SW480 (cell line): ENCODE measurements at regions not wholly inside any gene's neighbourhood (a gene's known extent, or its start where the extent isn't known, plus 50 kb on each side); places are given as distances from the start of the nearest gene placed in this dataset.

Experiments used
- DNase-seq: peaks from one replicate; pipeline ENCODE4 v3.0.0-alpha.2; 2016; ENCODE audit warnings: low spot score

DNA sequence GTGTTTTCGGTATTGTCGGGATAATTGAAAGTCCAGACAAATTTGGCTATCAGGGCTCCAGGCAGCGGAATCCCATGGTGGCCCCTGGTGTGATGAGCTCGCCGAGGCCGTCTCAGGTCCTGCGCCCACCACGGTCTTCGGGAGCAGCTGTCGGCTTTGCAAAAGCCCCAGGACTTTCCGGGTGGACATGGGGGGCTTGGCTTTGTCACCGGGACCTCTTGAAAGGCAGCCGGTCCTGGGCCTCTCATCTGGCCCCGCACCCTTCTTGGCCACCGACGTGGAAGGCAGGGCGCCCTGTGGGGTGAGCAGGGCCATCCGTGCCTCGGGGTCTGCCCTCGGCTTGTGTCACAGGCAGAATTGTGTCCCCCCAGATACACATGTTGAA, 87.1 kb upstream of the ACTRT2 start:
- DNase-seq, result no peak

DNA sequence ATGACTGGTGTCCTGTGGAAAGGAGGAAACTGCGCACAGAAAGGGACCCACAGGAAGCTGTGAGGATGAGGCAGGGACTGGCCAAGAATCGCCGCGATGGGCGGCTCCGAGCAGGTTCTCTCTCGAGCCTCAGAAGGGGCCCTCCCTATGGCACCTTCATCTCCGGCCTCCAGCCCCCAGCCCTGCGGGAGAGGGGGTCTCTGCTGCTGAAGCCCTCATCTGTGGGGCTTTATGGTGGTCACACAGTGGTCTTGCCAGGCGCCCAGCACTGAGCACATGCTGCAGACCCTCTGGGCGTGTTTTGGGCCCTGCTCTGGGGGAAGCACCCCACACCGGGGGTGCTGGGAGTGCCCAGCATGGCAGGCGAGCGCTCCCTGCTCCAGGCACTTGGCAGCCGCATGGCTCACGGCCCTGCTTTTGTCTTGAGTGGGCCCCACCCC, 86.6 kb upstream of the ACTRT2 start:
- DNase-seq, result no peak

DNA sequence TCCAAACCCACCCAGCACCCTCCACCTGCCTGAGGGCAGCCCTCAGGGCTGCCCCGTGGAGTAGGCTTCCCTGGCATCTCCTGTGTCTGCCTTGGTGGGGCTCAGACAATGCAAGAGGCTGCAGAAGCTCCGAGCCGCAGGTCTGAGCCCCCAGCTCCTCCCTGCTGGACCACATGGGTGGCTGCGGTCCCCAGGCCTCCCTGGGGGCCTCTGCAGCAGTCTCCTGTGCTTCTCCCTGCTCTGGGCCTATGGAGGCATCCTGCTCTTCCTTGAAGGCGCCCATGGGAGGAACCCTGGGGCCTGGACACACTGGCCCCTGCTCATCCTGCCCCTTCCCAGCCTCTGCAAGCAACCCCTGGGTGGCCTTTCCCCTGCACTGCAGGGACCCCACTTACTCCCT, 86.1 kb upstream of the ACTRT2 start:
- DNase-seq, result no peak

DNA sequence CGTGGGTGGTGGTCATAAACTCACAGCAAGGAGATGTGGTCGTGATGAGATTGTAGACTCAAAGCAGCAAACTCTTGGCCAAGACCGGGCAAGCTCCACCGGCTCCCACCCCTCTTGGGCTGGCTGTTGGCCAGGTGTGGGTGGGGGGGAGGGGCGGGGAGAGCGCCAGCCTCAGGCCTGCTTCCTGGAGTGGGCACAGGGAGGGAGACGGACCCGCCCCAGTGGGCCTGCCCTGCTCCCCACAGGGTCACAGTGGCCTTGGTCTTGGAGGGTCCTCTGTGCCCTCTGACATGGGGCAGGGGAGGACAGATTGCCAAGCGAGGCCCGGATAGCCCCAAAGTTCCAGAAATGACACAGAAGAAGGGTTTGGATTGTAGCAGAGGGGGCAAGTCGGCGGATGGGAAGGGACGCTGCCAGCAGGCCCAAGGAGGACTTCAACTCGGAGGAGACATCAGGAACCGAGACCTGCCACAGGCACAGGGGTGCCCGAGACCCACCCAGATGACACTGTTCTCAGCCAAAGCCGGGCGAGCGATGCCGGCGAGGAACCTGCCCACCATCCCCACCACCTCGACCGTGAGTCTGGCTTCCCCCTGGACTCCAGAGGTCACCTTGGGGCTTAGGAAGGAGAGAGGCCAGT, 85.4 kb upstream of the ACTRT2 start:
- no peak for DNase-seq

DNA sequence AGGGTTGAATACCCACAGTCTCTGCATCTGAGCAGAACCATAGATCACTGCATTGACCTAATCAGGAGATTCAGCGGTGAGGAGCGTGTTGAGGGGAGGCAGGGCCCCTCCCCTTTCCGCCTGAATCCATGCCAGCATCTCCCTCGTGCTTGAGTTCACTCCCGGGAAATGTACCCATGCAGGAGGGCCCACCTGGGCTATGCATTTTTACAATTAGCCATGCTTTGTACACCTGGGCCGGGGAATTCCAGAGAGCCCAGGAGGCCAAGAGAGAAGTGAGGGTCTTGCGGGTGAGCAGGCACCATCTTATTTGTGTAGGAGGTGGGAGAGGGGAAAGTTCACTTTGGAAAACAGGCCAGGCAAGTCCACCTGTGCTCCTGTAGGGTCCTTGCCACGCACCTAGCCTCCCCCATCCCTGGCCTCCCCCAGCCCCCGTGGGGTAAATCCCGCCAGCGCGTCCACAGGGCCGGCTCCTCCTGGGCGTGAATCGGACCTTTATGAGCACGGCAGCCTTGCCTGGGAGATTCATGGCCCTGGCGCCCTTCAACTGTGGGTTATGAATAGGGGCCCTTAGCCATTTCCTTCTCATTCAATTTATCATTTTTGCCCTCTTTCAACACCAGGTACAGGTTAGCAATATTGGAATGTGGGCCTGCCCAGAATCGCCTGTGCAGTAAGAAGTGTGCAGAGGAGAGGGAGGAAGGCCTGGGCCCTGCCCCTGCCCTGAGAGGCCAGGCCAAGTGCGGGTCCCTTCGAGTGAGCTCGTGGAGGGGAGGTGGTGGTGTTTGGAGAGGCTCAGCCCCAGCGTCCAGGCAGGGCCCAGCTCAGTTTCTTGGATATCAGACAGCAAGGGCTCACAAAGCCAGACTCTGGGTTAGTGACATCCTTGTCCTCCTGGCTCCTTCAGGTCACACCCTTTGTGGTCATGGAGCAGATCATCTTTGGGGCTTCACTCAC, 84.4 kb upstream of the ACTRT2 start:
- DNase-seq, result no peak

DNA sequence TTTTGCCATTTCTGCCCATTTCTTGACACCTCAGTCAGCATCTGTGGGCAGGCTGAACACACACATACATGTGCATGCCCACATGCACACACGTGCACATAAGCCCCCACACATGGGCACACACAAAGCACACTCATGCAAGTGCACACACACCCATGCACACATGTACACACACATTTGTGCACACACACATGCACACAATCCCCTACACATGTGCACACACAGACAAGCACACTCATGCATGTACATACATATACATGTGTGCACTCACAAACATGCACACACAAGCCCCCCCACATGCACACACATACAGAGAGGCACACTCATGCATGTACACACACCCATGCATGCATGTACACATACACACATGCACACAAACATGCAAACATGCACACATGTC, 83.5 kb upstream of the ACTRT2 start:
- no peak for DNase-seq

DNA sequence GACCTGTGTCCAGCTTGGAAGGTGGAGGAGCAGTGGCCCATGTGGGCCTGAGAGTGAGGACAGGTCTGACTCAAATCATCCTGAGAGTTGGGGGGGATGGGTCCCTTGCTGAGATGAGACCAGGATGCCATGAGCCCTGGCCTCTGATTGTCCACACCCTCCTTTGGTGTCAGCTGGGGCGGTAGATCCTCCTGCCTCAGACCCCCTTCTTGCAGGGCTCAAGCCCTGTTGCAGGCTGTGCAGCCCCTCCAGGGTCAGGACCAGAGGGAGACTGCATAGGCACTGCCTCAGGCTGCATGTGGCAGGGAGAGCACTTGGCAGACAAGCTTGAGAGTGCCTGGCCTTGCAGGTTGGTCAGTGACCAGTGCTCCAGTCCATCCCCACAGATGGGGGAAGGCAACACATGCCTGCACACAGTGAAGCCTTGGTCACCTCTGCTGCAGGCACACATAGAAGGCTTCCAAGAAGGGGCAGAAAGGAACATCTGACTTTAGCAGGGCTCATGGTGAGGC, 82.2 kb upstream of the ACTRT2 start:
- no peak for DNase-seq

DNA sequence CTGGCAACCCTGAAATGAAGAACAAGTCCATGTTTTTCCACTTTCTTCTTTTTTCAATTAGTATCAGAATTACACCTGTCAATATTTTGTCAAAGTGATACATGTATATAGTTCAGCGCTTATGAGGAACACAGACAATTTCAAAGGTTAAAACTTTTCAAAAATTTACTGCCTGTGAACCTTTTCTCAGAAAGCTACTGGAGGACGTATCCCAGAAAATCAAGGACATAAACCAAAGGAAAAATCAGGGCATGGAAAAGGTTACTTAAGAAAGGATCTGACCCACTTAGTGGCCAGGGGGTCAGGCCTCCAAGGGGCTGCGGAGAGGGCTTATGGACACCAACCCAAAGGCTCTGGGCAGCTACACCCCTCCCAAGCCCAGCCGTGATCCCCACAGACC, 81.1 kb upstream of the ACTRT2 start:
- no peak for DNase-seq

DNA sequence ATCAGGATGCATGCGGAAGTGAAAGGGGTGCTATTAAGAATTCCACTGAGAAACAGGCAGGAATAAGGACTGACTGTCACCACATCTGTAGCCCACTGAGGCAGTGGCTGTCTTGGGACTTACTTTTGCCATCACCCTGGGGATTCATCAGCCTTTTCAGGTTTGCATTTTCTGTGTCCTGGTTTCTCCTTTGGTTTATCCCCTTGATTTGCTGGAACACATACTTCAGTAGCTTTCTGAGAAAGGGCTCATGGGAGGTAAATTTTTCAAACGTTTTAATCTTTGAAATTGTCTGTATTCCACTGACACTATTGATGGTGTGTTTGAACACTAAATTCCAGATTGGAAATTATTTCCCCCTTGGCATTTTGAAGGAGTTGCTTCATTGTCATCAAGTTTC, 80.2 kb upstream of the ACTRT2 start:
- no peak for DNase-seq

DNA sequence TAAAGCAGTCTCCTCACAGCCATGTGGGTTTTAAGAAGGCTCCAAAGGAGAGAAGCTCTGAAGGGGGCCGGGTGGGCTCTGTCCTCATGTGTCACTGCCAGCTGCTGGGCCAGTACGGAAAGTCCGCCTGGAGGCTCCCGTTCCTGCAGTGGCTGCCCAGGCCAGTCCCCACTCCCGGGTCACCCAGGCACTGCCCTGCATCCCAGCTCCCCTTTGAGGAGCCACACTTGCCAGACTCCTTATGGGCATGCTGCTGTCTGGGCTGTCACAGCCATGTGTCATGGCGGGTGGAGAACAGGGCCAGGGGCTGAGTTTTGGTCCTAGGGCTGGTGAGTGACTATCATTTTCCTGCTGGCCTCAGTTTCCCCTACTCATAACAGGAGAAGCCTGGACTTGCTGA, 79.4 kb upstream of the ACTRT2 start:
- DNase-seq, result no peak

DNA sequence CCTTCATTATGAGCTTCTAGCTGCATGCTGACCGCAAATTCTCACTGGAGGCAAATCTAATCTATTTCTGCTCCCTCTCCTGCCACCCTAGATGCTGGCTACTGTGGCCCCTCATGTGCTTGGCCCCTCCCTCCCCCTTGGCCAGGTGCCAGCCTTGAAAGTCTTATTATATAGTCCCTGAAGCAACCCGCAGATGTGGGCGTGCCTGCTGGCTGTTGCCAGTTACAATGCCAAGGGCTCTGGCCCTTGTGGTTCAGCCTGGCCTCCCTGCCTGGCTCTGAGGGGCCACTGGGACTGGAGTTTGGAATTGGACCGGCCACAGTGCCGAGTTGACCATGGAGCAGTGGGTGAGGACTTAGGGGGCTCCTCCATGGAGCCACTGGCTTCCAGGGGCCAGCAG, 78.9 kb upstream of the ACTRT2 start:
- no peak for DNase-seq

DNA sequence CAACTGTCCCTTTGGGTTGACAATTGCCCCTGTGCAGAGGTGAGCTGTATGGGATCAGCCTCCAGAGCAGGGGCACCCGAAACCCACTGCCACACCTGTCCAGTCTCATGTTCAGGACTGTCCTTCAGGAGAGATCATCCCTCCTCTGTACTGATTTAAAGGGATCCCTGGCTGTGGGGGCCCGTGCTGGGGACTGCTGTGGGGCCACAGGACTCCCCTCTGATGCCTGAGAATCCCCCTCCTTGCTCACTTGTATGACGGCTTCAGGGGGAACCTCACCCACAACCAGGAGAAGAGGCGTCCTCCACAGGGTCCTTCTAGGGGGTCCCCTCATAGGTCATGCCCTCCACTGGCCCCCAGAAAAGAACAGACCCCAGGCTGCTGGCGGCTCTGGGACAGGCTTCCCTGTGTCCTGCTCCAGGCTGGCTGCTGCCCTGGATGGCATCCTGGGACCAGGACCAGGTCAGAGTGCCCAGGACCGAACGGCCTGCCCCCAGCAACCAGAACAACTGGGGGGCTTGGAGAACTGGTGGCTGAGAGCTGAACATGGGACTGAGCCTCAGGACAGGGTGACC, 77.5 kb upstream of the ACTRT2 start:
- no peak for DNase-seq

DNA sequence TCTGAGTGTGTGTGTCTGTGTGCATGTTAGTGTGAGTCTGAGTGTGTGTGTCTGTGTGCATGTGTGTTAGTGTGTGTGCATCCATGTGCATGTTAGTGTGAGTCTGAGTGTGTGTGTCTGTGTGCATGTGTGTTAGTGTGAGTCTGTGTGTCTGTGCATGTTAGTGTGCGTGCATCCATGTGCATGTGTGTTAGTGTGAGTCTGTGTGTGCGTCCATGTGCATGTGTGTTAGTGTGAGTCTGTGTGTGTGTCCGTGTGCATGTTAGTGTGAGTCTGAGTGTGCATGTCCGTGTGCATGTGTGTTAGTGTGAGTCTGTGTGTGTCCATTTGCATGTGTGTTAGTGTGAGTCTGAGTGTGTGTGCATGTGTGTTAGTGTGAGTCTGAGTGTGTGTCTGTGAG, 76.6 kb upstream of the ACTRT2 start:
- DNase-seq, result no peak

DNA sequence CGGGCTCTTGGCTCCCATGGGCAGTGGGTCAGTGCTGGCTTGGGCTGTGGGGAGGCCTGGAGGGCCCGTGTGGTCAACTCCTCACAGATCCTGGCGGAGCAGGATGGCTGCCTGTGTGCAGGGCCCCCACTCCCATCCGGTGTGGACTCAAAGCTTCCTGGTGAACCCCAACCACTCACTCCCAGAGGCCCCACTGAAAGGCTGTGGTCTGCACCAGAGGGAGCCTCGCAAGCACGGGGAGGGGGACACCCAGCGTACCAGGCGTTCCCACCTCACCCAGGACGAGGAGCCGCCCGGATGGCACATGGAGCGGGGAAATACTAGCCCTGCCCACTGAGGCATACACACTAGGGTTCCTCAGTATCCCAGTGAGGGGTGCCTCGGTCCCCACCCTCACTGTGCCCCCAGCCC, 75.4 kb upstream of the ACTRT2 start:
- DNase-seq, result no peak

DNA sequence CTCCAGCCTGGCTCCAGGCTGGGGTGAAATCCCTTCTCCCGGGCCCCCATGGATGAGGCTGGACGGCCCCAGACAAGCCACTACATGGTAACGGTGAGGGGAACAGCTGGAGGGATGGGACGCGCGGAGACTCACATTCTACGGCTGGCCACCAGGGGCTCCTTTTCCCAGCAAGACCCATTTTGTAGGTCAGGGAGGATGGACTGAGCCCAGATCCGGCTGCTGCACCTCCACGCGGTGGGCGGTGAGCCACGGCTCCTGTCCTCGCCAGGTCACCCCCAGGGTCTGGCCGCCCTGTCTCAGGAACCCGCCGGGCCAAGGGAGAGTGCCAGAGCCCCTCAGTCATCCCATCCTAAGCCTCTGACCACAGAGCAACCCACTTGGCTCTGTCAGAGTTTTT, 75.0 kb upstream of the ACTRT2 start:
- DNase-seq, result no peak

DNA sequence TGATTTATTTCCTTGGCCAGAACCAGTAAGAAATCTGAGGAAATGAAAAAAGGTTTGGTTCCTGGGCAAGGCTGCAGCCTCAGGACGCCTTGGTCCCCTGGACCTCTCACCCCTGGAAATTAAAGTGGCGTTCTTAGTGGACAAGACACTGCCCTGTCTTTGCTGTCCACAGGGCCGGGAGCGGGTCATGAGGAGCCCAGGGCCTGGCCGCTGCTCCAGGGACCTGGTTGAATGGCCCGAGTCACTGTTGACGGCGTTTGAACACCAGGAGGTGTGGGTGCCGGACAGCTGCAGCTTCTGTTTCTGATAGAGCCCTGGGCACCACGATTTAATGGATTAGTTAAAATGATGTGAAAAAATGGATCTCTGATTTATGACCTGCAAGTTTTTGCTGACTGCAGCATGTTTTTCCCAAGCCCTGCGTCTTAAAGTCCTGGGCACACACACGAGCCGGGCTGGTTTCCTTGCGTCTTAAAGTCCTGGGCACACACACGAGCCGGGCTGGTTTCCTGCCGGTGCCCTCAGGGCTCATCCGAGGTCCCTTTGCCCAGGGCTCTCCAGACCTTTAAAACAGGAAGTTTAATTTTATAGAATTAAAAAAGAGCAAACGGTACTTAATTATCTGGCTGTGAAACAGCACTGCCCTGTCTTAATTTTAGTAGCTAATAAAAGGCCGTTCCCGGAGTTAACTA, 74.1 kb upstream of the ACTRT2 start:
- no peak for DNase-seq

DNA sequence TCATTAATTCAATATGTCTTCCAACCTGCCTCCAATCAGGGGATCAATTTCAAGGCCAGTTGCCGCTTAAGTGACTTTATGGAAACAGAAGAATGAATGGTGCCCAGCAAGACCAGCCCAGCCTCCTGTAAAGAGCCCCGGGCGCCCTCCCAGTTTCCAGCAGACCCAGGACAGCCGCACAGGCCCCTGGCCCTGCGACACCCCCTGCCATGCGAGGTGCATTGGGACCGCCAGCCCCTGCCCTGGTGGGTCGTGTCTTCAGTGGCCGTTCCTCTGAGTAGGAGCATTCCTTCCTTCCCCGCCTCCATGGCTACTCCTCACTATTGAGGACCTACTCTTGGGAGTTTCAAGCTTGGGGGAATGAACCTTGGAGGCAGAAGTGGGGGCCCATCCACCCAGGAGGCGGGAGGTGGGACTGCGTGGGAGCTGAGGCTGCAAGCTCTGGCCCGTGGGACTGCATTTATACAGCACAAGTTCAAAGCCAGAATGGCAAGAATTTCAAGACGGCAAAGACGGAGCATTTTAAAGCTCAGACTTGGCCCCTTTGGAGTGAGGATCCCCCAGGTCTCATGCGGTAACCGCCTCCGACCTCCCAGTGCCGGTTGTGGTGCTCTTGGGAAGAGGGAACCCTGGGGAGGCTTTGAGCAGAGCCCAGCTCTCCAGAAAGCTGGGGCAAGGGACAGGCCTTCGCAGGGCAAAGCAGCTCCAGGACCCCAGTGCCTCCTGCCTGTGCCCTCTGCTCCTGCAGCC, 73.1 kb upstream of the ACTRT2 start:
- DNase-seq, result no peak

DNA sequence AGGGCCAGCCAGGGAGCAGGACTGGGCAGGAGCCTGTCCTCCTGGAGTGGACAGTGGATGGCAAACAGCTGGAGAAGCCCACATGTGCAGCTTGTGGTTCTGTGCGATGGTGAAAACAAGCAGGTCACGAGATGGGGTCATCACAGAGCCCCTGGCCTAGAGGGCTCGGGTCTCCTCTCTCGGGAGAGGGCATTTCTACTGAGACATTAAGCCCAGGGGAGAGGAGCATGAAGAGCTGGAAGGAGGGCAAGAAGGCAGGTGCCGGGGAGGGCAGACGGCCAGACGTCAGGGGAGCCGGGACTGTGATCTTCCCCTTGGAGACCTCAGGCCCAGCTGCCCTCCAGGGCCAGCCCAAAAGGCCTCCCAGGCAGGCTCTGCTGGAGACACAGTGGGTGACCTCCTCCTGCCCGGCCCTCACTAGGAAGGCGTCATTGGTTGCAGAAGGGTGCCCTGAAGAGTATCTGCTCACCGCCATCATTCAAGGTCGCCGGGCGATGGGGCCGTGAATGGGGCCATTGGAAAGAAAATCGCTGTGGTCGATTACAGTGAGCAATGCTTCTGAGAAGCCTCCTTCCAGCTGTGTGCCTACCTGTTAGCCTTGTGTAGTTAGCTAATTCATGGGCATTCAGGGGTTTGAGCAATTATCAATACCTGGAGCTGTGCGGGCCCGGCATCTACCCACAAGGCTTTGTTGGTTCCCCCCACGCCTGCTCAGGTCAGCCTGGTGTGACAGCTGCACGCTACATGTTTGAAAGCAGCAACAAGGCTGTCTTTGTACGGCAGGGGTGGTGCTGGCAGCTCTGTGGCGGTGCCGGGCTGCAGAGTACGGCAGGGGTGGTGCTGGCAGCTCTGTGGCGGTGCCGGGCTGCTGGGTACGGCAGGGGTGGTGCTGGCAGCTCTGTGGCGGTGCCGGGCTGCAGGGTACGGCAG, 72.3 kb upstream of the ACTRT2 start:
- no peak for DNase-seq

DNA sequence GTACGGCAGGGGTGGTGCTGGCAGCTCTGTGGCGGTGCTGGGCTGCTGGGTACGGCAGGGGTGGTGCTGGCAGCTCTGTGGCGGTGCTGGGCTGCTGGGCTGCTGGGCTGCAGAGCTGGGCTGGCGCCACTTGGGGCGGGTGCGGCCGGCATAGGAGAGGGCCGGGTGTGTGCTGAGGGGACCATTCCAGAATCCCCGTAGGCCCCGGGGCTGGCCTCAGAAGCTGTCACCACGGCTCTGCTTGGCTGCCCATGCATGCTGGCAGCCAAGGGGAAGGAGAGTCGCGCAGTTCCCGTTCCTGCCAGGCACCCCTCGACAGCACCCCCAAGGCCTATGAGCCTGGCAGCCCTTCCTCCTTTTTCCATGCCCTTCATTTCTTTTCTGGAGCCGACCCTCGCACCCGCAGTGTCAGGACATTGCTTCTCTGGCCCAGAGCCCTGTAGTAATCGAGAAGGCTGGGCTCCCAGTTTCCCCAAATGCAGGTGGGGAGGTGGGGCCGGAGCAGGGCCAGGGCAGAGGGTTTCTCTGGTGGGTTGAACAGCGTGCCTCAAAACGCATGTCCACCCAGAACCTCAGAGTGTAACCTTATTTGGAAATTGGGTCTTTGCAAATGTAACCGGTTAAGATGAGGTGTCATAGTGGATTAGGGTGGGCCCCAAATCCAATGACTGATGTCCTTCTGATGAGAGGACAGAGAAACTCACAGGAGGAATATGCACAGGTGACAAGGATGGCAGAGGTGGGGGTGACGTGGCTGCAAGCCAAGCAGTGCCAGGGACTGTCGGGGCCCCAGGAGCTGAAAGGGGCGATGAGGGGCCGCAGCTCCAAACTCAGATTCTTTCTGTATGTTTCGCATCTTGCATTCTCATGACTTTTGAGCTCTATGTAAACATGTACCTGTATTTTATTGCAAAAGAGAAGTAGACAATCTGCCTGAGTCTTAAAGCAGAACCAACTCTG, 71.0 kb upstream of the ACTRT2 start:
- DNase-seq, result no peak
